Hematopoietic multipotent progenitor cell treated with erythropoietin and hydrocortisone succinate and interleukin-3 and kit ligand, for 17 days (in vitro differentiated cells): ENCODE measurements at regions not wholly inside any gene's neighbourhood (a gene's known extent, or its start where the extent isn't known, plus 50 kb on each side); places are given as distances from the start of the nearest gene placed in this dataset.

Experiments
- DNase-seq: peaks from one replicate; pipeline ENCODE4 v3.0.0-alpha.2; 2015; ENCODE audit warnings: low spot score

DNA sequence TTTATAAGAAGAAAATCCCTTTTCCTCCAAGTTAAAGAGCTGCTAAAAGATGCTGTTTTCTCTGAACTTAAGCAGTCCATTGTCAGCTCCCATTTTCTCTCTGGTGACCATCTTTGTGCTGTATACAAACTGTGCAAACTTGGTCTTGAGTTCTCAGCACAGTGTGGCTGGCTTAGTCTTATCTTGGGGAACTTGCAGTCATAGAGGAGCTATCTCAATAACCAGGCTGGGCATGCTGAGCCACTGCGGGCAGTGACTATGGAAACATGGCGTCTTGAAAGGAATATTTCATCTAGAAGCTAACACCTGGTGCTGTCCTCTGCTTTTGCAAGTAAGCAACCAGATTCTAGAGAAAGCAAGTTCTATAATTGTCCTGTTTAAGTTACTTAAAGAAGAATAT is 1334.4 kb upstream of the CELF4 start:
- DNase-seq: no peak

DNA sequence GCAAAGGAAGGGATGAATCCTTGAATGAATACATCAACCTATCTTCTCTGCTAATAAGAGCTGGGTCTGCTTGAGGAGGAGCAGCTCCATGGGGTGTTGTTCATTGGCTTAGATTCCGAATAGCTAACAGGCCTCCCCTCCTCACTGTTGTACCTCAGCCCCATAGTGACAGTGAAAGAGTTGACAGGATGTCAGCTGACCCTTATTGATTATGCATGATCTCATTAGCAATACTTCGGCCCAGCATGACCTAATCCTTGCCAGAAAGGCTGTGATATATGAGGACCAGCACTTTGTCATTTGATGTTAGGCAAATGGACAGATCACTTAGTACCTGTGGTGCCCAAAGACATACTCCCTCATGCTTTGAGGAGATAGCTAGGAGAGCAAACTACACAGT is 1333.7 kb upstream of the CELF4 start:
- DNase-seq: no peak

DNA sequence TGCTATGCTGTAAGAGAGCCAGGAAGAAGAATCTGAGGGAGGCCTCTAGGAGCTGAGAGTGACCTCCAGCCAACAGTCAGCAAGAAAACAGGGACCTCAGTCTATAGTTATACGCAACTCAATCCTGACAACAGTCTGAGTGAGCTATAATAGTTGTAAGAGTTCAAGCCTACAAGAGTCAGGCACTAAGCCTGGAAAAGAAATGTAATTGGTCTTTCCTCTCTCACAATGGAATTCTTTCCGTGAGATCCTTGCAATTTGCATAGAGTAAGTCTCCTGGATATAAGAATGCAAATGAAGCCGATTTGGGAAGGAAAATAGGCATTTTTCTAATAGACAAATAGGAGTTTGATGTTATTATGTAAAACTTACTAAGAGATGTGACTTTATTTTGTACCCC is 1332.6 kb upstream of the CELF4 start:
- no peak for DNase-seq

DNA sequence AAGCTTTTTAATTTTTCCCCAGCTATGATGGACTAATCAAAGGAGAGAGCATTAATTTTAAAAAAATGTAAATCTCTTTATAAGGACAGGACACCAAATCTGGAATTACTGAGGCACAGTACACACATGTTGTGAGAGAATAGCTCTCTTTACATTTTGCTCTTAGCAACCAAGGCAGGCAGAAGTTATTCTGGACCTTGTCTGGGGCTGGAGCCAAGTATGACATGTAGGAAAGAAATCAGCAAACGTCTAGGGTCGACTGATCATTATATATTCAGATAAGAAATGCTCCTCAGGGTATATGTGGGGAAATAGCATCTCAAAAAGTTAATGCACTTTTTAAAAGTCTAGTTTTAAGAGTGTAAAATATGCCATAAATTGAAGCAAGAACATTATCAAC is 1330.0 kb upstream of the CELF4 start:
- DNase-seq: no peak

DNA sequence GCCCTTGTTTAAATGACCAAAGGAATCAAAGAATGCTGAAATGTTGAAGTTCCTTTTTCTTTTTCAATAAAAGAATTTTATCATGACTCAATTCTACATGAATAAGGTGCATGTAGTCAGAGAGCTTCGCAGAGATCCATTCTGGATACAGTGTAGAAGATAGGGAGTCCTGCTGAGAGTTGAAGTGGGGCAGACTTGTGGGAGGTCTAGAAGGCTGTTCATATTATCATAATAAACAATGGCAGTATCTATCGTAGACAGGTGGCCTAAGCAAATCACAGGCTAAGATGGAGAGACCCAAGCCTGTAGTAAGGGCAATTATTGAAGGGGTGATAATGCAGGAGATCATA is 1322.0 kb upstream of the CELF4 start:
- DNase-seq: no peak

DNA sequence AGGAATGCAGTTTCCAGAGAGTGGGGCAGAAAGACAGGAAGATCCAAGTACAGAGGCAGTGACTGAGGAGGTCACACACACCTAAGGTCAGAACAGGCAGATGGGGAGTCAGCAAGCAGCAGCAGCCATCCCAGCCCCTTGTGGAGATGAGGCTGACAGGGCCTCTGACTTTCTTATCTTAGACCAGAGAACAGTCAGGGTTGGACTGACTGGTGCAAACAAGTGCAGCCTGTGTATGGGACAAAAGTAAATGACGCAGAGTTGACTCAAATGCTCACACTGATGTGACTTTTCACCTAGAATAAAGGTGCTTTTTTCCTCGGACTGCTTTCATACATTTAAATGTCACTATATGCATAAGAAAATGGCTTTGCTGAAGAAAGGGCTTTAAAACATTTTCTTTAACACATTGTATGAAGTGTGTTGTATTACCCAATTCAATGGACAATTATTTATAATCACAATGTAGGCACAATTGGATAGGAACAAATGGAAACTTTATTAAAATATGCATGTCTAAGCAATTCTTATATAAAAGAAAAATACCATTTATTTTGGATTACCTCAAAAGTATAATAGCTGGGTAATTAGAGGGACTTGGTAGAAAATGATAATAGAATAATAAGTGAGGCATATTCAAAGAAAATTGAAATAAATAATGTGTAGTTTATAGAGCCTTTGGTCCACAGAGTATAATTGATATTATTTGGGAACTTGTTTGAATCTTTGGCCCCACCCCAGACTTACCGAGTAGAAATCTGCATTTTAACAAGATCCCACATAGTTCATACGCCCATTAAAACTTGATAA is 1321.5 kb upstream of the CELF4 start:
- DNase-seq: no peak

DNA sequence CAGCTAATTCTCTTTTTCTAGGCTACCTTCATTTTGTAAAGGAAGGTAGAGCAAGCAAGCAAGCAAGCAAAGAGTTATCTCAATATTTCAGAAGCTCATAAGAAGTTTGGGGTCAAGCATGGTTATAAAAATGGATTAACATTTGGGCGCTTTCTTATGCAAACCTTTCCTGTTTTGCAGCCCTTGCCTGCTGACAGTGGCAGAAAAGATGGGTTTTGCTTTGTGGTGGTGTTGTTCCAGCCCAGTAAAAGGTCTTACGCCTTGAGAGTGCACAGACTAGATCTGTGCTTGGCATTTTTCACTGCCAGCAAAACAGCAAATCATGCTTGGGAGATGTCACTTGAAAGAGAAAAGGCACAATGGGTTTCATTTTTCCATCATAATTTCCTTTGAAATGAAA is 1320.6 kb upstream of the CELF4 start:
- no peak for DNase-seq

DNA sequence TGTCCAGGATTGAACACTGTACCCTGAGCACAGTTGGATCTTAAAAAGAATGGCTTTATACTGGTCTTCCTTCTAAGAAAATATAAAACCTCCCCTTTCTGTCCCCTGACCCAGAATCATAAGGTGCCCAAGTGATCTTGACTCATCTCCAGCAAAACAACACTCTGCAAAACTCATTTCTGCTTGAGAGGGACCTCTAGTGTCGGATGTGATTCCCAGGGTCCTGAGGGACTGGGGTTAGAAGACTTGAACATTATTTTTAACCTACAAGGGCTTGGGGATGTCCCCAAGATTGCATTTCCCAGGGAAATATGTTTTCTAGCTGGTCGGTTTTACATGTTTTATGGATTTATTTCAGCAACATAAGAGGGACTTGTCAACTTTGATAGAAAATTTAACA is 1318.5 kb upstream of the CELF4 start:
- no peak for DNase-seq

DNA sequence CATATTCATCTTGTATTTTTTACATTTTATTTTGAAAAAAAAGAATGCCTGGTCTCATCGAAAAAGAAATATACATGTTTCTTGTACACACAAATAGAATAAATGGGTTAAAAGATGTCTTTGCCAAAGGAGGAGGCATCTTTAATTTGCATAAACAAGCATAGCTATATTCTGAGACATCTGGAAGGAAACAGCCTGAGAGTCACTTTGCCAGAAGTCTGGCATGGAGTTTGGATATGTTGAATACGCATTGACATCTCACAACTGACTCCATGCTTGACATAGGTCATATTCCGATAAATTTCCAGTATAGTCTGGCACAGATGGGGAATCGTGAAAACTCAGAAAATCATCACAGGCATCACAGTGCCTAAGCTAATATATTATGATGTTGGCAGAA is 1317.5 kb upstream of the CELF4 start:
- DNase-seq: no peak

DNA sequence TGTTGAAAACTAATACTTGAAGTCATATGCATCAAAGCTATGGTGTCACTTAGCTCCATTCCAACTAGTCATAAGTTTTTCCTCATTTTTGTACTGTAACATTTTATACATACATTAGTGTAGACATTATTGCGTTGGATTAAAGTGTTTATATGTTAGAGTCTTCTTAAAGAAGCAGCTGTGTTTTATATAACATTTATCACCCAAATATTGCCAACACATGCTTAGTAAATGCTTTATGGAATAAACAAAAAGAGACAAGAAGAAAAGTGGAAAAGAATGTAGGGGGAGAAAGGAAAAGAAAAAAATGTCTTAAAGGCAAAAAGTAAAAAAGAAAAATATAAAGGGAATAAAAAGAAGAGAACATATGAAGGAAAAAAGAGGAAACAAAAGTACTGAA is 1314.3 kb upstream of the CELF4 start:
- DNase-seq: no peak

DNA sequence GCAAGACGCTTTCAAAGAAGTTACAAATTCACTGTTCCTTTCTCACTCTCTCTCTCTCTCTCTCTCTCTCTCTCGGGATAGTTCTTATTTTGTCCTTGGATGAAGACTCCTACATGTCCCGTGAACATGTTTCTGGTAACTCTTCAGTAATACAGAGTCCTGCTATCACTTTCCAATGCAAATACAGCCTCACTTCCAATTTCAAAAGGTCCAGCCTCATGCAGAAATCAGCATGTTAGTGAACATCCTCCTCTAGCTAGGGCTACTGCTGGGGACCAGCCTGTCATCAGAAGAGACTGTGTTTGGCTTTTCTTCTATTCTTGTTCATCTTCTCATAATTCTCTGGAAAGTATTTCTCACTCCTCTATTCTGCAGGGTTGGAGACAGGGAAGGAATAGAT is 1306.7 kb upstream of the CELF4 start:
- DNase-seq: no peak

DNA sequence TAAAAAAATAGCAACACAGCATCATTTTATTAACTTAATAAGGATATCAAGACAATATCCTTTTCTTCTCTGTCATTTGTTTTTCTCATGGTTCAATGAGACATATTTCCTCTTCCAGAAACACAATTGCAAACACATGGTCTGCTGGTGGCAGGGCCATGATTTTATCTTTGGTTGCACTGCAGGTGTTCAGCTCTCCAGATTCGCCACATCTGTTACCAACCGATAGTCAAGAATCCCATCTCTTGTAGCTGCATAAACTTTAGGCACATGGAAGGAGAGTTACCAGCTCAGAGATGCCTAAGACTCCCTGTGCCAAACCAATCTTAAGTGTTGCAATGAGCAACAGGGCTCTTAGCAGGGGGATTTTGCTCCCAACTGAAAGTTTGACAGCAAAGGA is 1303.2 kb upstream of the CELF4 start:
- DNase-seq: no peak

DNA sequence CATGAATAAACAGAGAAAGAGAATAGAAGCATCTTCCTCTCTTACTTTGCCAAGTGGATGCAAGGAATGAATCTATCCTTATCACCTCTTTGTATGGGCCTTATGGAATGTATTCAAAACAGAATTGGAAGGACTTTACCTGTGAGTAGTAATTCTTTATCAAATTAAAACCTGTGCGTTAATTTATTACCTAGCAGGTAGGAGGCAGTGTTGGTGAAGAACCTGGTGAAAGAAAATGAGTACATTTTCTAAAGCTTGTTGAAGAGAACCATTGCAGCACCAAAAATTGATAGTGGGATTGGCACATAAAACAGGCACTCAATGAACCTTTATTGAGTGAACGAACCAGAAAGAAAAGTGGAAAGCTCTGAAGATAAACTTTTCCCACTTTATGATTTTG is 1302.1 kb upstream of the CELF4 start:
- DNase-seq: no peak

DNA sequence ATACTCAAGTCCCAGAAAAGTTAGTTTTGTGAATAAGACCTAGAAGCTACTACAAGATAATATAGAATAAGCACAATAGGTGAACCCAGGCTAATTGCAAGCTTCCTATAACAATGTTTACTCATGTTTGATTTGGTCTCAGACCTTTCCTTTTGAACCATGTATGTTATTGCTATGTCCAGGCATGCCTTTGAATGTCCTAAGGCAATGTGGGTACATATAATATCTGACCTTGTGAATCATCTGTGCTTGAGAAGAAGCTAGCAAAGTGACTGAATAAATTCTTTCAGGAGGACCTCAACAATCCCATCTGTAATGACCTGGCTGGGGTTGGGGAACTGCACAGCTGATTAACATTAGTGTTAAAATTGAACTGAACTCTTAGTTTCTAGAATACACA is 1285.9 kb upstream of the CELF4 start:
- no peak for DNase-seq

DNA sequence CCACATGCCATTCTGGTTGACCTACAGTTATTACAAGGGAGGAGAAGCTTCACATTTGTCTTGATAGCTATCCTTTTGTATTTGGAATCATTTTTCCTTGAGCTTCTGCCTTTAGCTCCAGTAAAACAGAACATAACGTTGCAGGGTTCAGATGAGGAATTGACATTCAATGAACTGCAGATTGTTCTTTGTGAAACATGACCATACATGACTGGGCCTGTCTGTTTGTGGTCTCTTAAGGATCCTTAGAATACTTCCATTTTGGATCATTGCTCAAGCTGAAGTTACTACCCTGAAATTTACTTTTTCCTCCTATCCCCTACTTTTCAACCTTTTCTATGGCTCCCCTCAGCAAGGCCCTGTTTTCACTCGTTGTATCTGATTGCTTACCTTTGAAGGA is 1281.7 kb upstream of the CELF4 start:
- no peak for DNase-seq

DNA sequence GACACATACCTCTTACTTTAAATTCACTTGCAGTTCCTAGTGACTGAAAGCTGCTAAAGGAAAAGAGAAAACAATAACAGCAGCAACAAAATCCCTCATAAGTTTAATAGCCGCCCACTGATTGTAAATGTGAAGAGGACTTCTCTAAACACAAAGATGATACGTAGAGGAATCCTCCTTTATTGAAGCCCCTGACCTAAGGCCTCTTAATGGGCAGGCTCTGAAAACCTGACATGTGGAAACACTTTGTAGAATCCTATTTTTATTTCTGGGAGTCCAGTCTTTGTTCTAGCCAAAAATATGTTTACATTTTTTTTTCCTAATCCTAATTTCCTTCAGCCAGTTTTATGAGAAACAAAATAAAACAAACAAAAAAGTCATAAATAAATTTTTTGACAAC is 1277.7 kb upstream of the CELF4 start:
- DNase-seq: no peak

DNA sequence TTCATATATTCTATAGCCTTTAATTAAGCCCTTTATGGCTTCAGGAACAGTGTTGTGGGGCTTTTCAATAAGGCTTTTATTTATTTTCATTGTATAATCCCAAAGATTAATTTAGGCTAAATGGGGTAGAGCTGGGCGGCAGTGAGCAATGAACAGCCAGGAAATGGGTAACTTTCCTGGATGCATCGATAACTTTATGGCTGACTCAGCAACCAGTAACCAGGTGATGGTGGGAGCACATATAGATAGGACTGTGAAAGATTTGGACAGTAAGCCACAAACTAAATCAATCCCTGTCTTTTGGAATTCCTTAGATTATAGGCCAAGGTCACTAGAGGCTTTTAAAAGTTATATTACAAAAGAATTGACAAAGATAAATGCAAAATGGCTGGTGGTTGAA is 1260.6 kb upstream of the CELF4 start:
- no peak for DNase-seq

DNA sequence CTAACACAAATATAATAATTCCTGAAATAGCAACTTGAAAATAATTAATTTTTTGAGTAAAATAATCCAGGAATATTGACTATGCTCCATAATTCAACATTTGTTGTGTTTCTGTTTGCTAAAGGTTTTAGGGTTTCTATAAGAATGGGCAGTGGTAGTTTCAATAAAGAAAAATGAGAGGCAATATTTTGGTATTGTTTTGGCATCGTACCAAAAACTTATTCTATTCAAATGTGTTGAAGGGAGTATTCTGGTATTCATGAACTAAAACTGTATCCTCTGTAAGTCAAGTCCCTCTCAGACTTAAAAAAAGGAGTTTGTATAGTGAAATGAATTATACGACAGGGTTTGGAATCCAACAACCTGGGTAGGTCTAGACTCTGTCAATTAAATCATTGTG is 1245.6 kb upstream of the CELF4 start:
- DNase-seq: no peak

DNA sequence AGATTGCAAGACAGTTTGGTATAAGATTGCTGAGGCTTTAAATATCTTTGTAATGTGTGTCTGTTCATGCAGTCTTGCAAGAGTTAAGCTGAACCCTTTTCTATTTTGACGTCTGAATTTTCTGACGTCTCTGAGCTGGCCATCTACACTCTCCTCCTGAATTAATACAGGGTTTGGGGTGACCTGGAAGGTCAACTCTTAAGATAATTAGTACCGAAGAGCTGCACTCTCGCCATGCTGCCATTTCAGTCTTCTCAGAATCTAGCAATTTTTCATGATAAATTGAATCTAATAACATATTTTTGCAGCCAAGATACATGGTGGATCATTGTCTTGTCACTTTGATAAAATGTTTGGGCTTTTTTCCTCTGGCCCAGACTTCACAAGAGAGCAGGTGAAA is 1245.2 kb upstream of the CELF4 start:
- no peak for DNase-seq

DNA sequence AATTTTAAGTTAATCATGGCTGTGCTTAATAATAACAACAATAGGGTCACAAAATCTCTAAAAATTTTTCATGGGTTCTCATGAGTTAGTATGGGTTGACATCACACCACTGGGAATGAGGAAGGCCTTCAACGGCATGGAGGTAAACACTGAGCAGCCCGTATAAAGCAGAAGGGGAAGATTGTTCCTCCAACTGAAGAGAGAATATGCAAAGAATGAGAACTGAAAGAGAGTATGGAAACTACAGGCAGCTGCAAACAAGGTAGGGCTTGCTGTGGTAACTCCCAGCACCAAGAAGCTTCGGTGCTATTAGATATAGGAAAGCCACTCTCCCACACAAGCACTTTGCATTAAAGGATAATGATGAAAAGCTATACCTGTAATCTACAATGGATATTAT is 1242.3 kb upstream of the CELF4 start:
- no peak for DNase-seq

DNA sequence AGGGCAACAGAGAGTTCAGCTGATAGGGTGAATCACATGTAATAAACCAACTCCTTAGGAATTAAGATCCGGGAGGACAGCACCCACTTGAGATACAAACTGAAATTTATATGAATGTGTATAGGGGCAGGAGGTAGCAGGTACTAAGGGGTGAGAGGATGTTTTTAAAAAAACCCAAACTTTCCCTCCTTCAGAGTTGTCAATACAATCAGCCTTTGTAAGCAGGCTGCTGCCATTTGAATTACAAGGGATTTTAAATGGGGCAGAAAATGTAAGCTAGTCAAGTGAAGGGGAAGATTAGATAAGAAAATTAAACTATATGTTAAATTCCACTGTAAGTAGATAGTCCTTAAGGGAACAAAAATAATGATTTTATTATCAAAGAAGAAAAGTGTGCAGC is 1239.7 kb upstream of the CELF4 start:
- no peak for DNase-seq

DNA sequence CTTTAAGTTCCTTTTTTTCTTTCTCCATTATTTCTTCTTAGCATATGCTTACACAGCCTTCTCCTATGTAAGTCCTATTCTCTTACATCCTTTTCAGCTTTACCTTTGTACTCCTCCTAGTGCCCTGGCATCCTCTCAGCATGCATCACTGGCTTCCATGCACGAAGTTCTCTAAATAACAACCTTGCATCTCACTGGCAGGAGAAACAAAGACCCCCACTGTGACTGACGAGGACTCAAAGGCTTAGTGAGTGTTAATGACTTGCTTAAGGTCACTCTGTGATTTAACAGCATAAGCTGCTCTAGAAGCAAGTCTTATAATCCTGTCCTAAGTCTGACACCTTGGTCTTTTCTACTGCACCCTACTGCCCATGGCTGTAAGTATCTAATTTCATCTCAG is 1236.0 kb upstream of the CELF4 start:
- DNase-seq: no peak

DNA sequence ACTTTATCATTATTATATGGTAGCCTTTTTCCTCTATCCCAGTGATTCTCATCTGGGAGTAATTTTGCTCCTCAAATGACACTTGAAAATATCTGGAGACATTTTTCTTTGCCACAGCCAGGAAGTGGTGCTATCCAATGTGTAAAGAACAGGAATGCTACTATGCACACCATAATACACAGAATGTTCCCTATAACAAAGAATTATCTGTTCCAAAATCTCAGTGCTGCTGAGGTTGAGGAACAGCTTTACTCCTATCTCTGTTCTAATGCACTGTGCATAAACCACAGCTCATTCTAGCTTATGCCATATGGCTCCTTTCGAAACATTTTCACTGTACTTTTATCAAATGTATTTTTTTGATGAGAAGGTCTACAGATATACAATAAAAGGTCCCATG is 1231.2 kb upstream of the CELF4 start:
- DNase-seq: no peak

DNA sequence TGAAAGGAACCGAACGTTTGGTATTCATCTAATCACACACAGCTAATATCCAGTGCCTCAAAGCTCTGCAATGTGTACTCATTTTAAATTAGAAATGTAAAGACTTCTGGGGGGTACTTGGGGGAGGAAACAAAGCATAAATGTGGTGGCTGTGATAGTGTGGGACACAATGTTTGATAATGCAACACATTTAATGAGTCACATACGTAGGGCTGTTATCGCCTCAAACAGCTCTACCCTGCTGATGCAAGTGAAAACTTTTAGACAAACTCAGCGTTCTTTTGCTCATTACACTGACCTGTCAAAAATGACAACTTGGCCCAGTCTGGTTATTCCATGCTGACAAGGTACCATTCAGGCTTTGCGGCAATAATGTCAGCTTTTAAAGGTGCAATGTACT is 1227.1 kb upstream of the CELF4 start:
- DNase-seq: no peak

DNA sequence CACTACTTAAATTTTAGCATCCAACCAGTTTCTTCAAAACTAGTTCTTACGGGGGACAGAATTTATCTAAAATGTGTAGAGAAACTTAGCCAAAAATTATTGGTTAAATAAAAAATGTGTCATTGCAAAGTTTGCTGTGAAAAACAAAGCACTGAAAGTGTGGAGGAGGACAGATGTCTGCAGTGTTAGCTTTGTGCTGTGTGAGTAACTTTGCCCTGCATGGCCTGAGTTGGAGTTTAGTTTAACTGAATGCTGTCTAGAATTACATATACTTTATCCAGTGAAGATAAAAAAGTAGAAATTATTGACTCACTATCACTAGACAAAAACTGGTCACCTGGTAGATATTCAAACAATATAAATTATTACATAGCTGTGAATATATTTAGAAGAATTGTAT is 1225.2 kb upstream of the CELF4 start:
- no peak for DNase-seq
